SK-MEL-5 (cell line): ENCODE measurements at regions not wholly inside any gene's neighbourhood (a gene's known extent, or its start where the extent isn't known, plus 50 kb on each side); places are given as distances from the start of the nearest gene placed in this dataset.

ENCODE experiments used
- DNase-seq: peaks from one replicate; pipeline ENCODE4 v3.0.0-alpha.2; 2016; ENCODE audit warnings: low read depth, low spot score
- in situ Hi-C: cut with HindIII; loops from 2 replicates; pipeline ENCODE4 v1.10.0; 2016; ENCODE audit warnings: low sequenced_read_pairs, high pct_unique_total_duplicates, low pct_unique_long_range_greater_than_20kb

DNA sequence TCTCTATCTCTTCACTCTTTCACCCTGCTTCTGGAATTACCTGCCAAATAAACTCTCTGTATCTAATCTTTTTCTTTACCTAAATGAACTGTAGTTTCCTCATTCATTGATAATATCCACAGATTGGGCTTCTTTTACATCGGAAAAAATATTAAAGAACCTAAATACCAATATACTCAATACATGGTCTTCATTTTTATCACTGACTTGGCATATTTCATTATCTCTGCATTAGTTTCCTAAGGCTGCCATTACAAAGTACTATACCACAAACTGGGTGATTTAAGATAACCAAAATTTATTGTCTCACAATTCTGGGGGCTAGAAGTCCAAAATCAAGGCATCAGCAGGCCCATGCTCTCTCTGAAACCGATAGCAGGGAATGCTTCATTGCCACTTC, 411.9 kb upstream of the SPTLC3 start:
- DNase-seq, result no peak
- in situ Hi-C loops, result no loop called here

DNA sequence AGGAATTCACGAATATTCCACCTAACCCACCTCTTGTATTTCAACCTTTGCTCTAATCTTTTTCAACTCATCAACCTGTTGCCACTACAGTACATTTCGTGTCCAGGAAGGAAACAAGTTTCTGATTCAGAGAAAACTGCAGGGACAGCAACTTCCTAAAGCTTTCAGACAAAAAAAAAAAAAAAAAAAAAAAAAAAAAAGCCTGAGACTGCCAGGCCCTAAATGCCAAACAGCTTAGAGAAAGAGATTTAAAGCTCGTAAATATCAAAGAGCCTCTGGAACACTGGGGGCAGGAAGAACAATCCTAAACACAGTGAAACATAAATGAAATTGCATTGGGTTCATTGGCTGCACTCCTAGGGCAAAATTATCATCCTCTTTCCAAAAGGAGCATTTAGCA, 411.2 kb upstream of the SPTLC3 start:
- DNase-seq, result no peak
- in situ Hi-C loops, result no loop called here

DNA sequence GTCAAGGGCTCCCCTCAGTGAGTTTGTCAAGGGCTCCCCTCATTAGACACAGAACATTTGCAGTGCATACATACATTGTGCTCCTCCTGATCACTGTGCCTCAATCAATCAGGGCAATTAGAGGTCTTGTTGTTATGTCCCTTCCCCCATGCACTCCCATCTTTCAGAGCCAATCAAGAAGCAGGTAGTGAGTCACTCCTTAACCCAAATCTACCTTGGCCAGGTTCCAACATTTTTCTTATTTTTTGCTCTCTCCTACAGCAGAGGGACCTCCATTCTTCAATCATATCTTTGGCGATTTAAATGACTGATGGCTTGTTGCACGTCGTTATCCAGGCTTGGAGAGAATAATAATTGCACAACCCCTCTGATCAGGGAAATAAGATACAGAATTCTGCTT, 409.9 kb upstream of the SPTLC3 start:
- no peak for DNase-seq
- in situ Hi-C loops, result no loop called here

DNA sequence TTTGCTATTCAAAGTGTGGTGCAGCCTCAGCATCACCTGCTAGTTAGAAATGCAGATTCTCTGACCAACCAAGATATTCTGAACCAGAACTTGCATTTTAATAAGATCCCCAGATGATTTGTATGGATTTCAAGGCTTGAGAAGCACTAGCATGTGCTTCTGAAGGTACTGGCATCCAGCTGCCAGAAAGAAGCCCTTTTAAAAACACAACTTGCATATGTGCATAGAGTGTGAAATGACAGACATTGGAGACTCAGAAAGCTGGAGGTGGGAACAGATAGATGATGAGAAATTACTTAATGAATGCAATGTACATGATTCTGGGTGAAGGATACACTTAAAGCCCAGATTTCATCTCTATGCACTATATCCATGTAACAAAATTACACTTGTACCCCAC, 409.3 kb upstream of the SPTLC3 start:
- in situ Hi-C loops, result no loop called here
- DNase-seq, result no peak

DNA sequence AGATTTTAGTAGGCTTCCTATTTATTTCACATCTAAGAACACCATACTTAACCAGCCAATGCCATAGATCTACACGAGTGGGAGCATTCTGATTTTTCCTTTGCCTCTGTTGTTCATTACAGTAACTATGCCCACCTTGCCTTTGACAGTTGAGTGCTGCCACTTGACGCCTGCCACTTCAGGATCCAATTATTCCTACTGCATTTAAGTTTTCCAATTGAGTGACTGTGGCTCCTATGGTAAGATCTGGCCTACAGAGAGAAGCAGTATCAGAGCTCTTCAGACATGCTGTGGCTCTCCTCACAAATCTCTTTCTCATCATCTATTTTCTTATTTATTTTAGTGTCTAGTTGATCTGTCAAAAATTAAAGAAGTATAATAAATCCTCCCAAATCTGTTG, 403.0 kb upstream of the SPTLC3 start:
- DNase-seq, result no peak
- in situ Hi-C loops, result no loop called here

DNA sequence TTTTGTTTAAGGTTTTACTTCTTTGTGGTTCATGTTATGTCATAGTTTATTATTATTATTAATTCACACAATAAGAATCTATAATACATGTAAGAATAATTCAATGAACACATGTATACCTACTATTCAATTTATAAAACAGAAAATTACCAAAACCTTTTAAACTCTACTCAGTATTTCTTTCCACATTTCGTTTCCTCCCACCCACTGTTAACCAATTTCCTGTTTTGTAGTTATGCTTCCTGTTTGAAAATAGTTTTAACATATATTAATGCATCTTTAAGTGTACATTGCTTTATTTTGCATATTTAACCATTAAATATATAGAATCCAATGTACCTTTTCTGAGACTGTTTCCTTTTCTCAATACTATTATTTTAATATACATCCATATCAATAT, 397.9 kb upstream of the SPTLC3 start:
- in situ Hi-C loops, result no loop called here
- DNase-seq, result no peak

DNA sequence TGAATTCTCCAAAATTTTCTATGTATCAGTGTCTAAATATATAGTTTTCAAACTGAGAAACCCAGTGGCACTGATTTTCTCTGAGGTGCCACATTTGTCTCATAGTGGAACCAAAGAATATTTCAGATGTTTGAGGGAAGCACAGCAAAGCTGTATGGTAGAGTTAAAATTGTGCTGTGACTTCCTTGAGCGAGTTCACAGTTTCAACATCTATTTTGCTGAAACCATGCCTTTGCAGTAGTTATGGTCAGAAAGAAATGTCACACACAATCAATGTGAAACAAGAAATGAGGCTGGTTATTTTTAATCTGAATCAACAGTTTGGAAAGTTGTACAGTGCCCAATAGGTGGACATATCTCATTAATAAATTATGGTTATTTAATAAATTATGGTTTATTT, 394.0 kb upstream of the SPTLC3 start:
- DNase-seq, result no peak
- in situ Hi-C loops, result no loop called here

DNA sequence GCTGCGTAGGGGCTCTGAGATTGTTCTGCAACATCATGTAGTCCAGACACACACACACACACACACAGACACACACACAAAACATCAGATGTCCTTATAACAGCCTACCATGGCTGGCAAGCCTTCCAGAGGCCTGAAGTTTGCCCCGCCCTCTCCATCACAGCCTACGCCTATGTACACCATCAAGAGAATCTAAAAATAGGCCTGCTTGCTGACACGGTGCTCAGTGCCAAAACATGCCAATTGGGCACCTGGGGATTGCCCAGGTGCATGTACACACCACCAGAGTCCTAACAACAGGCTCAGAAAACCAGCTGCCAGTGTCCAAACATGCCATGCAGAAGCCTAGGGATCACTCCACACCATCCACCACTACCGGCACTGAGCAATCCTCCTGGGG, 391.7 kb upstream of the SPTLC3 start:
- in situ Hi-C loops, result no loop called here
- no peak for DNase-seq

DNA sequence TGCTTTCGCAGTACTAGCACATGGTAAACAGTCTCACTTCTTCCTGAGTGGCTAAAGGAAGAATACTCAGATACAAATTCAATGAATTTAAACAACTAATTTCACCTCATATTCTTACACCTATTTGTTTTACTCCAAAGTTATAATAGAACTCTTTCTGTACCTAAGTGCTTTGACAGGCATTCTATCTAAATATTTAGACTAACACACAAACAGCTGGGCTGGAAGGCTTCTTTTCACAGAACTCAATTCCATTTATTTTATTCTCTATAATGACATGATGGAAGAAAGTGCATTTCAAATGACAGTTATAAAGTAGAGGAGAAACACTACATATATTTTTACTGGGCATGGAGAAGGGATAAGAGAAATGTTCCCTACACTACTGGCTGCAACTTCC, 384.9 kb upstream of the SPTLC3 start:
- in situ Hi-C loops, result no loop called here
- no peak for DNase-seq

DNA sequence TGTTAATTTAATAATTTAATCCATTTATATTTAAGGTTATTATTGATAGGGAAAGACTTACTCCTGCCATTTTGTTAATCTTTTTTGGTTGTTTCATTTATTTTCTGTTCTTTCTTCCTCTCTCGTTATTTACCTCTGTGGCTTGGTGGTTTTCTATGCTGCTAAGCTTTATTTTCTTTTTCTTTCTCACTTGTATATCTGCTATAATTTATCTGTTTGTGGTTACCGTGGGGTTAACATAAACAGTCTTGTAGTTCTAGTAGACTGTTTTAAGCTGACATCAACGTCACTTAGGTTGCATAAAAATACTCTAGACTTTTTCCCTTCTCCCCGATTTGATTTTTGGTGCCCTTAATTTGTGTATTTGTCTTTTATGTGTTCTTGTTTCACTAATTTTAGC, 381.3 kb upstream of the SPTLC3 start:
- DNase-seq, result no peak
- in situ Hi-C loops, result no loop called here

DNA sequence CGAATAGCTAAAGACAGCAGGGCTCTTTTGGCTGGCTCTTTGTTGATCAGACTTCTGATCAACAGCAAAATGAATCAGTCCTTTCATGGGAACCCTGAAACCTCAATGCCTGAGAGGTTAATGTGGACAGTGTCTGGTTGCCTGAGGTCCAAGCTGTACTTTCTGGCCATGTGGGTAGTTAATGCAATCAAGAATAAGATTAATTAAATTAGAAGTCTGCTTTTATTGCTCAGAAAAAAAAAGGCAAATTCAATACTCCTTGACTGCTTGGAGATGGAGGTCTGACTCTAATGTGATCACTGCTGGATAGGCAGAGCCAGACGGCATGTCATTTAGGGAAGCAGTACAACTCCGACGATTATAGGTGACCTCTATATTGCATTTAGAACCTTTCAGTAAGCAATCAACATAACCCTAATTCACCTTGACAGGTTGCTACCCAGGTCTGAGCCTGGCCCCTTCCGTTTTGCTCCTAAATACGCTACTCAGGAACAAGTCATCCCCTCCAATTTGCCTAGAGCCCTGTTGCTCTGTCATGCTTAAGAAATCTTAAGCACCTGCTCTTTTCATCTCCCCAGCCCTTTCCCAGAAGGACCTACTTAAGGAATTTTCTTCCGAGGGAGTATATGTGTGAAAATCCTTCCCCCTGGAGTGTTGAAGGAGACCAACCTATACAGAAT, 370.0 kb upstream of the SPTLC3 start:
- no peak for DNase-seq
- in situ Hi-C loops, result no loop called here

DNA sequence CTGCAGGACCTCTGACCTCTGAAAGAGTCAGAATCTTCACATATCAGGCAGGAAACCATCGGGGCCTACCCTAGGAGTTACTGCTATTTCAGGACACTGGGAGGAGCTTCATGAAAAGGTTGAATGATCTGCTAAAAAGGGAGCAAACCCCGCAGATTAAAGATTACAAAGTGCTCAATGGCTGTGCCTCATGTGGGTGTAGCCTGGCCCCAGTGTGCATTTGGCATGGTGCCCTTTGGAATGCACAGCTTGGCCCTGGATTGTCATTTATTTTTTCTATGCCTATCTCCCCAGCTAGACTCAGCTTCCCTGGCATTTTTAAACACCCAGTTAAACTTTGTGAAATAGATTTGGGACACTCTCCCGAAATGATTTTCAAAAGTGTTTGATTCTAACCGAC, 368.5 kb upstream of the SPTLC3 start:
- in situ Hi-C loops, result no loop called here
- DNase-seq, result no peak

DNA sequence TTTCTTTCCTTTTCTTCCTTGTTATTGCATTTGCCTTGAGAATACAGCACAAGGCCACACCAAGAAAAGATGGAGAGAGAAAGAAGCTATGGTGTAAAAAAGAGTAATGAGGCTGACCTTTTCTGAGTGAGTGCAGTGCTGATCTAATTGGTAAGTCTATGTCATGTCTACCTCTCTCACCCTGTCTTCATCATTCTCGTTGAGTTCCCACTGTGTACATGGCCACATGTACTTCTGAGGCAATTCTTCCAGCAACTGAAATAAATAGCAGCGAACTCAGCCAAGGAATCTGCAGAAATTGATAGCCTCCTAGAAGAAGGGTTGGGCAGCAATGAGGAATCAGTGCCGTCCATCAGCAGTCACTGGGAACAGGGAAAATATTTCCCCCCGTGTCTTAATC, 367.2 kb upstream of the SPTLC3 start:
- in situ Hi-C loops, result no loop called here
- DNase-seq, result no peak

DNA sequence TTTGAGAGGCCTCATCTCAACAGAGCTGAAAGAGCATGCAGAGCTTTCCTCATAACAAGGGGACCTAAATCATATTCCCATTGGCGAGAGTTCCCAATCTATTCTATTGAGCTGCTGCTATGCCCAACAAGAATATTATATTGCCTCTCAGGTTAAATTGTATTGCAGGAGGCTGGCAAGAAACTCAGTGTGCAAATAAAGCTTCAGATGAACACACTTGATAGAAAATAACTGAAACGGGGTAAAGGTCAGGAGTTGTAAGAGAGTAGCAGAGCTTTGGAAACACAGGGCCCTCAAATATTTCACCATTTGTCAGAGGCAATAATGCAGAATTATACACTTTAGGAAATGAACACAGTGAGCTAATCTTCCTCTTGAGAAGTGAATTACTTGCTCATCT, 364.3 kb upstream of the SPTLC3 start:
- no peak for DNase-seq
- in situ Hi-C loops, result no loop called here

DNA sequence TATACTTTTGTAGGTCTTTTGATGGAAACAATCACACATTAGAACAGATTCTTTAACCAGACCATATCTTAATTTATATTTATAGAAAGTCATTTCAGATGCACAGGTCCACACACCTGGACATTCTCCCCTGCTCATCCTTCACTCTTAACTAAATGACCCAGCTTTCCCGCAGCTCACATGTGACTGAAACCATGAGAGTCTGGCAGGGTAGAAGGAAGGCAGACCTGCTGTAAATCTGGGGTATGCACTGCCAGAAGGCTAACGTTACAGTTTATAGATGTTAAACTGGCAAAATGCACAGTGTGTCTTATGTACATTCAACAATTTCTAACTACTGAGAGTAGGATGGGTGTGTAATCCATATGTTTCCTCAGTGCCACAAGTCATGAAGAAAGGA, 359.5 kb upstream of the SPTLC3 start:
- in situ Hi-C loops, result no loop called here
- DNase-seq, result no peak

DNA sequence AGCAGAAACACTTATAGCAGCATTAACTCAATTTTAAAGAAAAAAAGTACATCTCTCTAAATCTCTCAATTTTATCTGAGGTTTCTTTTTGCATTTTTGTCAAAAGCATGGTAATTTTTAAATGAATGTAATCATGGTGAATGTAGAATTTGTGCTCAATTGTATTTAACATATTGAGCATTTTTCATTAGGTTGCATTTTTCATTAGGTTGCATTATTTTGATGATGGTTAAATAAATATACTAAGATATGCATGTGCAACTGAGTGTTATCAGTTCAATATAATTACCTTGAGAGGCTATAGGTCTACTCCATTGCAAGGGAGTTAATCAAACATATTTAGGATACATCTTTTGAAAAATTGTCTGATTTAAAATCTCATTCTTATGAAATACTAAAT, 355.1 kb upstream of the SPTLC3 start:
- in situ Hi-C loops, result no loop called here
- DNase-seq, result no peak

DNA sequence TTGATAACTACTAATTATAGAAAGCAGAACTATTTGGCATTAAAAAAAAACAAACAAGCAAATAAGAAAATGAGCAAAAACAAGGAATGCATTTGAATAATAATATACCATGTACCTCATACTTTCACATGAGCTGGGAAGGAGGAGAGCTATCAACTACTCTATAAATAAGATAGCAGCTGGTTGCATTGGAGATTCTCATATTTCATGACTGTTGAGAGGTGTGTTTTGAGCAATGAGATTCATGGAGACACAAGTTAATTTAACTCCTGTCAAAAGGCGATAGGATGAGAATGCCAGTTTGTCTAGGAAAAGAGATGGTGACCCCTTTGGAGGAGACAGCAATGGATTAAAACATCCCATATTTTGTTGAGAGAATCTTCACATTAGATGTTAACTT, 348.8 kb upstream of the SPTLC3 start:
- in situ Hi-C loops, result no loop called here
- no peak for DNase-seq

DNA sequence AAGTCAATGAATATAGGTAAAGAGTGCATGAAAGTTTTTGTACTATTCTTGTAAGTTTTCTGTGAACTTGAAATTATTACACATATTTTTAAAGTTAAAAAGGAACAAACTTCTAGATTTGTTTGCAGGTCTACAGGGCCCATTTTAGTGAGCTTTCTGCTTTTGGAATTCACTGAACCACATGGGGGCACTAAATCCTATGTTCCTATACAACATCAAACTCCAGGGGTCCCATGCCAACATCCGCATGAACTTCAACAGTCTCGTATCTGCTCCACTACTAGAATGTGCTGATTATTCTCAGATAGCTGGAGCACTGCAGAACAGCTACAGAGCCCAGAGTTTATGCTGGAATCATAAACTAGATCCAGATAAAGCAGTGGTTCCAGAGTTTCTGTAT, 347.9 kb upstream of the SPTLC3 start:
- in situ Hi-C loops, result no loop called here
- peak; percentile 59 for DNase-seq

DNA sequence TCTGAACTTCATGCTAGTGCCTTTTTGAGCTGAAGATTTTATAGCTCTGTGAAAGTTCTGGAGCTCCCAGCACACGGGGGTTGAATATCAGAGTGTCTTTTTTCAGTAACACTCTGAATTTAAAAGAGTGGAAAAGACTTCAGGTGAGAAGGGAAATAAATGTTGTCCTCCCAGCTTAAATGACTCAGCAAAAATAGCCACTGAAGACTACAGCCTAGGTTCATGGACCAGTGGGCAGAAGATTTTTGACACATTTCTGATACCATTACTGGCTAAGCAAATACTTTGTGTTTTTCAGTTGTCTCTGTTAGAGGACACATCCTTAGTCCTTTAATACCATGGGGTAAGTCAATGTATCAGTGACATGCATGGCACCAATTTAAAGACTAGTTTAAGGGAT, 338.5 kb upstream of the SPTLC3 start:
- in situ Hi-C loops, result no loop called here

DNA sequence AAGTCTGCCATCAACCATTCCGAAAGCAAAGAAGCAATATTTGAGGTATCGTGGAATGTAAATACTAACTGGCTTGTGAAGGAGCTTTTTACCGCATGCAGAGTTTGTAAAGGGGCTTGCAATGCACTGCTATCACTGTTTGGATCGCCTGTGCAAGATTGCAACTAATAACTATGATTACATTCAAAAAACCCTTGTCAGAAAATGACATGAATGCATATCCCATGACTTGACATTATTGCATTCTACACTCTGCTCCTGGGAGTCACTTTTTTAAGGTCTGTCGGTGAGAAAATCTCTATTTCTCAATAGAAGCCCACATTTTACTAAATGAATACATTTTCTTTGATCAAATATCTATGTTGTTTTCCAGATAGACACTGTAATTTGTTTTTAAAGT, 335.4 kb upstream of the SPTLC3 start:
- DNase-seq, result no peak
- in situ Hi-C loops, result no loop called here

More for the DNA sequence above, 338.5 kb upstream of the SPTLC3 start:
- no peak for DNase-seq
